HEK293 (cell line): ENCODE measurements at regions not wholly inside any gene's neighbourhood (a gene's known extent, or its start where the extent isn't known, plus 50 kb on each side); places are given as distances from the start of the nearest gene placed in this dataset.

Experiments used
- CTCF ChIP-seq: fragments of 450-650 bp; formaldehyde crosslinking; IDR thresholded peaks from 2 replicates; pipeline ENCODE4 v1.5.1; 2016; ENCODE audit warnings: missing biosample characterization, missing genetic modification characterization
- YY1 ChIP-seq: fragments of 450-650 bp; formaldehyde crosslinking; IDR thresholded peaks from 2 replicates; pipeline ENCODE4 v1.5.1; 2018; ENCODE audit warnings: missing biosample characterization, missing genetic modification characterization
- ZNF37A ChIP-seq: fragments of 450-650 bp; IDR thresholded peaks from 2 replicates; pipeline ENCODE4 v1.5.1; 2018; ENCODE audit warnings: missing biosample characterization, missing genetic modification characterization
- ZNF704 ChIP-seq: fragments of 450-650 bp; formaldehyde crosslinking; IDR thresholded peaks from 2 replicates; pipeline ENCODE4 v1.5.1; 2016; ENCODE audit warnings: missing biosample characterization, missing genetic modification characterization
- ZSCAN4 ChIP-seq: fragments of 450-650 bp; formaldehyde crosslinking; IDR thresholded peaks from 2 replicates; pipeline ENCODE4 v1.5.1; 2017; ENCODE audit warnings: missing biosample characterization, missing genetic modification characterization

GRCh38 chr19:33982706-33983105 is 186.0 kb downstream of the KCTD15 start:
- TF ChIP-seq ZNF704 (tag by site-specific recombination), result no peak
- TF ChIP-seq ZSCAN4 (tag by site-specific recombination), result no peak
- TF ChIP-seq CTCF (tag by site-specific recombination), result no peak
- no peak for TF ChIP-seq ZNF37A (tag by site-specific recombination)
- no peak for TF ChIP-seq YY1 (tag by site-specific recombination)
